Gastrocnemius medialis (tissue), 4 donors: ENCODE measurements at regions not wholly inside any gene's neighbourhood (a gene's known extent, or its start where the extent isn't known, plus 50 kb on each side); places are given as distances from the start of the nearest gene placed in this dataset.

Source experiments
- ATAC-seq, 2 donors: fragments of 150-250 bp; one replicate each; pipeline ENCODE4 v1.9.1; 2016
- DNase-seq, 2 donors: peaks; one replicate each; pipeline ENCODE4 v3.0.0-alpha.2; 2019
- H3K27ac ChIP-seq, 4 donors: fragments of 200-600 bp; sonication (generic); 1 replicate in 1 of 4; 2 replicates in 3 of 4; pipeline ENCODE4 v1.5.1; 2016 to 2018; ENCODE audit warnings: mild to moderate bottlenecking in 2 of 4, moderate library complexity in 1 of 4
- H3K27me3 ChIP-seq, 3 donors: fragments of 200-600 bp; sonication (generic) in 2 of 3; 1 replicate in 1 of 3; 2 replicates in 2 of 3; pipeline versions ENCODE4 v1.5.1 to v1.6.0; 2016 to 2019; ENCODE audit warnings: mild to moderate bottlenecking in 1 of 3, moderate library complexity in 1 of 3
- H3K36me3 ChIP-seq, 2 donors: fragments of 200-600 bp; sonication (generic) in 1 of 2; one replicate each; pipeline ENCODE4 v1.5.1; 2017 to 2018
- H3K4me1 ChIP-seq, 2 donors: fragments of 200-600 bp; sonication (generic) in 1 of 2; one replicate each; pipeline ENCODE4 v1.5.1; 2016 to 2017; ENCODE audit warnings: mild to moderate bottlenecking in 2 of 2
- H3K4me3 ChIP-seq, 4 donors: fragments of 200-600 bp; sonication (generic) in 3 of 4; 1 replicate in 1 of 4; 2 replicates in 3 of 4; pipeline ENCODE4 v1.5.1; 2016 to 2019; ENCODE audit warnings: mild to moderate bottlenecking in 2 of 4
- H3K9me3 ChIP-seq, 3 donors: fragments of 200-600 bp; sonication (generic) in 2 of 3; 1 replicate in 1 of 3; 2 replicates in 2 of 3; pipeline ENCODE4 v1.5.1; 2016 to 2019
- POLR2A ChIP-seq, 2 donors: fragments of 450-650 bp; IDR thresholded peaks; one replicate each; pipeline ENCODE4 v1.6.1; 2017; ENCODE audit warnings: antibody characterized with exemption in 2 of 2, mild to moderate bottlenecking in 2 of 2, moderate library complexity in 2 of 2
- in situ Hi-C, 4 donors: fragments of 200-750 bp; cut with MboI; loops; one replicate each; pipeline versions ENCODE4 v1.15.0 to v1.8.0; 2017; ENCODE audit warnings: low sequenced_read_pairs in 4 of 4
- intact Hi-C: fragments of 100-400 bp; cut with DNase I; formaldehyde crosslinking; loops from one replicate; pipeline ENCODE4 v1.15.1; 2023; ENCODE audit warnings: low total_unique reads
- TF ChIP-seq, protein P1 (sequence below), 5 experiments: fragments of 450-650 bp in 3 of 5; fragments of 200-600 bp in 2 of 5; sonication (generic) in 2 of 5; IDR thresholded peaks in 4 of 5; conservative IDR thresholded peaks in 1 of 5; 1 replicate in 4 of 5; 2 replicates in 1 of 5; pipeline ENCODE4 v1.5.1; 2016 to 2019; ENCODE audit warnings: antibody characterized with exemption in 5 of 5, mild to moderate bottlenecking in 3 of 5, moderate library complexity in 3 of 5

DNA sequence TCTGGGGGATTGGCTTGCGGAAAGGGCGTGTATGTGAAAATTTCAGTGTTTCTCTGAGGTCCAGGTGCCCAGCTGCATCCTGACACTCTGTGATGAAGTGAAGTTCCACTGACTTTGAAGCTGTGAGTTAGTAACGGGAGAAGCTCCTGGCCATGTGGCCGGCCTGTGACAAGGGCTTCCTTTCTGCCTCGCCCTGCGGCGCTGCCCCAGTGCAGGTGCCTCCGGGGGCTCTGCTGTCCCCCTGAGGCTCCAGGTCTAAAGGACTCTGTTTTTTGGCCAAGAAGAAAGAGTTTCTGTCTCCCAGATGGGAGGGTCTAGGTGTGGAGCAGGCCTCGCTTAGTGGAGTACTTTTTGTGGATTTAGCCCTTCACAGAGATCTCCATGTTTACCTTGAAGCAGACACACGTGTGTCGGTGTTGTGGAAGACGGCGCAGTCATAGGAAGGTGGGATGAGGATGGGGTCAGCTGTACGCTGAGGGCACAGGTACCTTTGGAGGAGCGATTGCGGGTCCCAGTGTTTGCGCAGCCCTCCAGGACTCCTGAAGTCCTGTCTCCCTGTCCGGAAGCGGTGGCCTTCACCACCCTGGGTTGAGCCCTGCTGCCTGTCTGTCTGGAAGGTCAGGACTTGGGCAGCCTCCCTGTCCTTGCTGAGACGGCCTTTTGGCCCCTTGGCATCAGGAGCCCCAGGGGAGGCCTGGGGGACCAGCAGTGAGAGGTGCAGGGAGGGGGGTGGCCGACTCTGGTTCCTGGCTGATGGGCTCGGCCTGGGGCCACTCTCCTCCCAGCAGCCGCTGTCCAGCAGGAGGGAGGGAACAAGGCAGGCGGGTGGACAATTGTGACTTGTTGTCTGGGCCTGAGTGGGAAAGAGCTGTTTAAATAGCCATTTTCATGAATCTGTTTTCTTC, 1249.3 kb downstream of the BRD1 start:
- DNase-seq: no peak
- Histone ChIP-seq H3K4me3 (no peak overlapping the region), H3K27me3 (peaks cover 13 to 23% (median 16%) of the 10 kb centered on the region in 3 donors), H3K4me1 (no peaks in the 10 kb centered on the region), H3K36me3 (no peaks in the 10 kb centered on the region), H3K27ac (no peak overlapping the region), H3K9me3 (no peaks in the 10 kb centered on the region)
- in situ Hi-C loops: no loop called here
- no peak for ATAC-seq
- TF ChIP-seq, protein P1, sequence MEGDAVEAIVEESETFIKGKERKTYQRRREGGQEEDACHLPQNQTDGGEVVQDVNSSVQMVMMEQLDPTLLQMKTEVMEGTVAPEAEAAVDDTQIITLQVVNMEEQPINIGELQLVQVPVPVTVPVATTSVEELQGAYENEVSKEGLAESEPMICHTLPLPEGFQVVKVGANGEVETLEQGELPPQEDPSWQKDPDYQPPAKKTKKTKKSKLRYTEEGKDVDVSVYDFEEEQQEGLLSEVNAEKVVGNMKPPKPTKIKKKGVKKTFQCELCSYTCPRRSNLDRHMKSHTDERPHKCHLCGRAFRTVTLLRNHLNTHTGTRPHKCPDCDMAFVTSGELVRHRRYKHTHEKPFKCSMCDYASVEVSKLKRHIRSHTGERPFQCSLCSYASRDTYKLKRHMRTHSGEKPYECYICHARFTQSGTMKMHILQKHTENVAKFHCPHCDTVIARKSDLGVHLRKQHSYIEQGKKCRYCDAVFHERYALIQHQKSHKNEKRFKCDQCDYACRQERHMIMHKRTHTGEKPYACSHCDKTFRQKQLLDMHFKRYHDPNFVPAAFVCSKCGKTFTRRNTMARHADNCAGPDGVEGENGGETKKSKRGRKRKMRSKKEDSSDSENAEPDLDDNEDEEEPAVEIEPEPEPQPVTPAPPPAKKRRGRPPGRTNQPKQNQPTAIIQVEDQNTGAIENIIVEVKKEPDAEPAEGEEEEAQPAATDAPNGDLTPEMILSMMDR (IDR thresholded peaks at IDR 0.05 in 4 of 5, conservative IDR thresholded peaks at IDR 0.05 in 1 of 5): no peak
- TF ChIP-seq POLR2A (IDR thresholded peaks at IDR 0.05): no peak
- intact Hi-C loops: no loop called here

DNA sequence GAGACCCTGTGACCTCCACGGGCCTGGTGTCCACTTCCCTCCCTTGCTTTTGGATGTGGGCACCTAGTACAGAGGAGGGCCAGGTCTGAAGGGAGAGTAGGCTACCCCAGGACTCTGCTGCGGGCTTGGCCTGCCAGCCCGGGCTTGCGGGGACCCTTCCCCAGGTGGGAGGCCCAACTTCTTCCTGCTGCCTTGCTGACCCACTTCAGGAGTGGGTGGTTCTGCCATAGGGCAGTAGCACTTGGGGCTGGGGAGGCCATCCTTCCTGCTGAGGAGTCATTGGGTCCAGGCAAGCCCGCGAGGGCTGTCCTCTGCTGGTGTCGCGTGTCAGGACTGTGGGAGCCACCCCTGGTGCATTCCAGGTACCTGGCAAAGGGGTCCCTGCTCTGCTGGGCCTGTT, 1250.0 kb downstream of the BRD1 start:
- no peak for TF ChIP-seq POLR2A (IDR thresholded peaks at IDR 0.05)
- TF ChIP-seq, protein P1 (IDR thresholded peaks at IDR 0.05 in 4 of 5, conservative IDR thresholded peaks at IDR 0.05 in 1 of 5): no peak
- in situ Hi-C loops: no loop called here
- H3K4me1 ChIP-seq: no peaks in the 10 kb centered on the region
- no peak overlapping the region for H3K27ac ChIP-seq
- H3K27me3 ChIP-seq: peaks cover 13 to 23% (median 16%) of the 10 kb centered on the region in 3 donors
- ATAC-seq (no peak), DNase-seq (no peak)
- no peaks in the 10 kb centered on the region for H3K9me3 ChIP-seq
- no peaks in the 10 kb centered on the region for H3K36me3 ChIP-seq
- intact Hi-C loops: no loop called here
- no peak overlapping the region for H3K4me3 ChIP-seq

DNA sequence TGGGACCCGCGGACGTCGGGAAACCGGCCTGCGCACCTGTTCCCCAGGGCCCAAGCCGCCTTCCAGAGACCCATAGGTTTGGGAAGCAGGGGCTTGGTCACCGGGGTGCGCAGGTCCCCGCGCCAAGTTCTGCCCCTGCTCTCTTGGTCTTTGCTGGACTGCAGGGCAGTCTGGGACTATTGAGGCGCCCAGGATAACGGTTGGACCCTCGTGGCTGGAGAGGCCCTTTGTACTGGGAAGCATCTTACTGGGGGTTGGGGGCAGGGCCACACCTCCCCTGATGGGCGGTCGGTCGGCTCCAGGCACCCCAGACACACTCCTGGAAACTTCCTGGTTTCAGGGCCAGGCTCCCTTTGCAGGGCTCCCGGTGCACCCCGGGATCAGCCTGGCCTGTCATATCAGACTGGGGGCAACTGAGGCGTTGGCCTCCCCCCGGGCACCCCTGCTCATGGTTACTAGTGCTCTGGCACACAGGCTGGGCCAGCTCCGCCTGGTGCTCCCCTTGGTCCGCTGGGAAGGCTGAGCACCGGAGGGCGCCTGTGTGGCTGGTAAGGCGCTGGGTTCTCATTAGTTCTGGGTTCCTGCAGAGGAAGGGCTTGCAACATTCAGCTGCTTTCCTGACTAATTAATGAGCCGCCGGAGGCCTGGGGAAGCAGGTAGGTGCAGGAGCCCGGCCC, 1250.5 kb downstream of the BRD1 start:
- ATAC-seq: no peak
- H3K9me3 ChIP-seq: no peaks in the 10 kb centered on the region
- H3K27ac ChIP-seq: no peak overlapping the region
- intact Hi-C loops (no loop called here), in situ Hi-C loops (no loop called here)
- H3K36me3 ChIP-seq: no peaks in the 10 kb centered on the region
- DNase-seq: no peak
- TF ChIP-seq, protein P1 (IDR thresholded peaks at IDR 0.05 in 4 of 5, conservative IDR thresholded peaks at IDR 0.05 in 1 of 5): no peak
- TF ChIP-seq POLR2A (IDR thresholded peaks at IDR 0.05): no peak
- no peak overlapping the region for H3K4me3 ChIP-seq
- peaks cover 13 to 23% (median 16%) of the 10 kb centered on the region in 3 donors for H3K27me3 ChIP-seq
- H3K4me1 ChIP-seq: no peaks in the 10 kb centered on the region

DNA sequence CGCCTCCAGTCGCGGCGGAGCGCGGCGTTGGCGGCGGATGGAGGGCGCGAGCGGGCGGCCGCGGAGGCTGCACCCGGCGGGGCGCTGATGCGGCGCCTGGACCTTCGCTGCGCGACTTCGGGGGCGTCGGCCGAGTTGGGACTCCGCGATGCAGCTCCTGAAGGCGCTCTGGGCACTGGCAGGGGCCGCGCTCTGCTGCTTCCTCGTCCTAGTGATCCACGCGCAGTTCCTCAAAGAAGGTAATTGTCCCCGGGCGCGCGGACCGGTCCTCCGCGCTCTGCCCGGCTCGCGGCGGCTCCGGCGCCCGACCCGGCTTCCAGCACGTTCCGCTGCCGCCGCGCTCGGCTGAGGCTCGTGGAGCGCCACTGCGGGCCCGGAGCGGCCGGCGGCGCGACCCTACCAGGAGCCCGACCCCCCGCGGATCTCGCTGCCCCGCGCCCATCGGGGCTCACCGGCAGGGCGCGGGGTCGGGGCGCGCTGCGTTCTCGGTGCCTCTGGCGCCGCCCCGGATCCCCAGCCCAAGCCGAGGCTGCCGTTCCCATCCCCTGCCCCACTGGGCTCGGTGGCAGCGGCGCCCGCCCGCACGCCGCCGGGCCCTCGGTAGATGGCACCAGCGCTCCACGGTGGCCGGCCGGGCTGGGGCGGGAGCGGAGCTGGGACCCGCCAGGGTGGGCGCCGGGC, 1251.2 kb downstream of the BRD1 start:
- intact Hi-C loops (no loop called here), in situ Hi-C loops (no loop called here)
- Histone ChIP-seq H3K27ac (no peak overlapping the region), H3K4me1 (no peaks in the 10 kb centered on the region), H3K27me3 (peaks cover 13 to 23% (median 16%) of the 10 kb centered on the region in 3 donors), H3K36me3 (no peaks in the 10 kb centered on the region), H3K9me3 (no peaks in the 10 kb centered on the region), H3K4me3 (peak overlapping the region in 1 of 4 donors; percentile 2)
- no peak for ATAC-seq
- DNase-seq: no peak
- no peak for TF ChIP-seq POLR2A (IDR thresholded peaks at IDR 0.05)
- TF ChIP-seq, protein P1 (IDR thresholded peaks at IDR 0.05 in 4 of 5, conservative IDR thresholded peaks at IDR 0.05 in 1 of 5): peak in 1 of 5 experiments; percentile 15
